Fibroblast of the conjunctiva (primary cell): ENCODE measurements at regions not wholly inside any gene's neighbourhood (a gene's known extent, or its start where the extent isn't known, plus 50 kb on each side); places are given as distances from the start of the nearest gene placed in this dataset.
A peak's percentile ranks its signal among the peaks of the same experiment; 100 is the strongest.

ENCODE experiments used
- DNase-seq: peaks from one replicate; pipeline ENCODE4 v3.0.0-alpha.2; 2010; ENCODE audit warnings: low read depth

DNA sequence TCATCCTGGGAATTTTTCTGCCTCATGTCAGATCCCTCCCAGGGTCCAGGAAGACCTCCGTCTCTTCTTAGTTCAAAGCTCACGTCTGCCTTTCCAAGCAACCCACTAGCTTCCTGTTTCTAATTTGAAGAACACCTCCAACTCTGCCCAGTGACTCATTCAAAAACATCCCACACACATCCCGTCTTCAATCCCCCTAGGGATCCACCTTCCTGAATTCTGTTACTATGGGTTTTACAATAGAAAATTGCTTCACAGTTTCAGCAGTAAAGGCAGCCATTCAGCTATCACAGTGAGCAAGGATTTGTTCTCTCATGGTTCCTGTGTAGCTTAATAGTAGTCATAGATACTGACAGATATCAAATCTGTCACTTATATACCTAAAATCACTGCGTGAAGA is 308.3 kb upstream of the CCDC54 start:
- DNase-seq, result peak; percentile 73

DNA sequence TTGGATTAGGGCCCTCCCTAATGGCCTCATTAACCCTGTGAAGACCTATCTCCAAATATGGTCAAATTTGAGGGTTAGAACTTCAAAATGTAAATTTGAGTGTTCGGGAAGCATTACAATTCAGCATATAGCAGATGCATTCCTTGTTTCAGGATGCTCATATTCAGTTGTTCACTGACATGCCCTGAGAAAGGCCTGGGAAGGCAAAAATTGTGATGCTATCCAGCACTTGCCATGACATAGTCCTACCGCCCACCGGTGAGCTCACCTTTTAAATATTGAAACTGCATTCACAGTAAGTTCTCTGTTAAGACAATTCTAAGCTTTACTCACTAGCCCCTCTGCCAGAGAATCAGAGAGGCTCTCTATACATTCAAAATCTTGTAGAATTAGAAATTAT is 300.3 kb upstream of the CCDC54 start:
- DNase-seq, result no peak

GRCh38 chr3:107077391-107077790 is 299.8 kb upstream of the CCDC54 start:
- no peak for DNase-seq

- DNase-seq, result no peak
These were observed 294.7 kb upstream of the CCDC54 start for GRCh38 chr3:107082527-107082926.

DNA sequence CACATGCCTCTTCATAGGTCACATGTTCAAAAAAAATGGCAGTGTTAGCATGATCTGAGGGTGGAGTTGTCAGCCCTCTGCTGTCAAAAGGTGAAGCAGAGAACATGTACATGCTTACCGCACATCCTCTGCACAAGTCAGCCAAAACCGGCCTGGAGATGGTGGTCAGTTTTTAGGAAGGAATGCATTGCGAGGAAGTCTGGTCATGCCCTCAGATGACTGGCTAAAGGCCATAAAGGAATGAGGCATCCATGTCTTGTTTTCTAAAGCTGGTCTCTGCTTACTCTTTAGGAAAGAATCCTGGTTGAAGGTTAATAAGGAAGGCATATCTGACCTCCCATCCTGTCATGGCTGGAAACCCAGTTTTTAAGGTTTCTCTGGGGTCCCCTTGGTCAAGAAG is 292.0 kb upstream of the CCDC54 start:
- DNase-seq, result no peak

DNA sequence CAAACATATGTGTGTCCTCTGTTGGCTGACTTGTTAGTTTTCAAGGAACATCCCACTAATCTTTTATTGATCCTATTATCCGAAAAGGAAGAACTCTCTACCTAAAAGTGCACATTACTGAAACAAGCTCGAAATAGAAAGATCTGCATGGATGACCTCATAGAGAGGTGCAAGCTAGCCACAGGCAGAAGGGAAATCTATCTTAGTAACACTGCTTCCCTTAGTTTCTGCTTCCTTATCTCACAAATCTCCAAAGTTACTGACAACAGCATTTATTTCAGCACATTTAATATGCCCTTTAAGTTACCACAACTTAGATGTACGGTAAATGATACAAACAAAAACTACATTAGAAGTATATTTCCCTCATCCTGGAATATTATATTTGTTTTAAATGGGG is 285.1 kb upstream of the CCDC54 start:
- no peak for DNase-seq

- DNase-seq, result no peak
These were observed 278.4 kb upstream of the CCDC54 start for GRCh38 chr3:107098864-107099263.

- no peak for DNase-seq
These were observed 277.1 kb upstream of the CCDC54 start for GRCh38 chr3:107100137-107100536.

DNA sequence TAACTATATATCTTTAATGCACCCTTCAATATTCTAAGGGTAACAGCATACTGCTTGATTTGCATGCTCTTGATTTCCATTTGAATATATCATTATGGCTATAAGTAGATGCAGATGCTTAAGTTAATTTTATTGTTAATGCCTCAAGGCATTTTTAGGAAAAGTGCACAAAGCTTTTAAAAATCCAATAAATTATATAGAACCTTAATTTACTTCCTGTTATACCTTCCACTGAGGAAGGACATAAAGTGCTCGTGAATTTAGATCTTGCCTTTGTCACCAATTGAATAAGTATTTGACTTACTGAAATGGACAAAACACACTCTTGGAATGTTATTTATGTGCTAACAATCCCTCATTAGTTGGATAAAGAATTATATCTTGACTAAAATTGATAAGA is 276.7 kb upstream of the CCDC54 start:
- no peak for DNase-seq

GRCh38 chr3:107103786-107104185 is 273.5 kb upstream of the CCDC54 start:
- no peak for DNase-seq

- no peak for DNase-seq
These were observed 270.9 kb upstream of the CCDC54 start for GRCh38 chr3:107106316-107106715.

DNA sequence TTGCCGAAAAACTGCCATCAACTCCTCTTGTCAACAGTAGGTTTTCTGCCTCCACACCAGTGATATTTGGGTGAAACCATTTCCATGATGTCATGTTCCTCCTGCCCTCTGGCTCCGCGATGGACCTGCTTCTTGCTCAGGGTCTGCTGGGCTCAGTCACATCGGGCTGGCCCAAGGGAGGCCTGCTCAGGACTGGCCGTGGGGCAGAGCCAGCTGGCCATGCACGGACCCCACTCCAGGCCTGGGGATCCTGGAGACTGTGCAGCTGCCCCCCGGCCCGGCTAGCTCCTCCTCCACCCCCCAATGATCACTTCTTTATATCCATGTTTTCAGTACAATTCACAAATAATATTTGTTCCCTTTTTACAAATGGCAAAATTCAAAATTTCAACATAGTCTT is 270.3 kb upstream of the CCDC54 start:
- no peak for DNase-seq

DNA sequence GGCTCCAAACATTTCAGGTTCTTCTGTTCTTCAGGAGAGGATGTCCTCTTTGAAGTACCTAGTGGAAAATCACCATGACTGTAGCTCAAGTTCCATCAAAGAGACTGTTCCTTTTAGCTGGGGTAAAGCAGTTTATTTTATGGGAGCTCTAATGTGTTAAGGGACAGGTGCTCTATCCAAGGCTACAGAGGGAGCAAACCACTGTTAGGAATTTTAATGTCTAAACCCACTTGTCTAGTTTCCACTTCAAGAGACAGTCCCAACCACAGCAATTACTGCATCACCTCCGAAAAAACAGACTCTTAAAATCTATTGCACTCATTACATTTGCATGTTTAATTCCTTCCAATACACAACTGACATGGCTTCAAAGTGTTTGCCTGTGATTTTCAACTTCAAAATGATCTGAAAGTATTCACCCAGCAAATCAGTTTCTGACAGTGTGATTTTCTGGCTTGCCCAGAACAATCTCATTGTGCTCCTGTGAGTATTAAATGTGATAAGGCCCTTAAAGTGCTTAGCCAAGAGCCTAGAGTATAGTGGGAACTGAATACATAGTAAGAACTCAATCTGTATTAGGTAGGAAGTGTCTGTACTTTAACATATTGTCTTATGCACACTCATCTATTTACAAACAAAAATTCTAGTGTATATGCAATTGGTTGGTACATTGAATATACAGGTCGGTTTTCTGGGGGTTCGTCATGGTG is 266.5 kb upstream of the CCDC54 start:
- DNase-seq, result no peak

GRCh38 chr3:107111872-107112271 is 265.4 kb upstream of the CCDC54 start:
- no peak for DNase-seq

- no peak for DNase-seq
These were observed 264.9 kb upstream of the CCDC54 start for GRCh38 chr3:107112356-107112755.

GRCh38 chr3:107116251-107116650 is 261.0 kb upstream of the CCDC54 start:
- no peak for DNase-seq

DNA sequence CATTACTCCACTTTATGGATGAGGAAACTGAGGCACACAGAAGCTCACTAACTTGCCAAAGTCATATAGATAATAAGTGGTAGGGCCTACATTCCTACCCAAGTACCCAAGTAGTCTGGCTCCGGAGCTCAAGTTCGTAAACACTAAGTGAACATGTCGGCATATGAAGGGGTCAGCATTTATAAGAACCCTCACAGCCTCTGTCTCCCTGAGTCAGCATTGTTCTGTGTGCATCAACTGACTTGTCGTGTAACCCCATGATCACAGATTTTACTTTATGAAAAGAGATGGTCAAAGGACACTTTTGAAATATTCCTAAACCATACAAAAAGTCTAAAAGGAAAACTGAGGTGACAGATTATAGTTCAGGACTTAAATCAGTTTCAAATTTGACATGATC is 260.1 kb upstream of the CCDC54 start:
- DNase-seq, result no peak

DNA sequence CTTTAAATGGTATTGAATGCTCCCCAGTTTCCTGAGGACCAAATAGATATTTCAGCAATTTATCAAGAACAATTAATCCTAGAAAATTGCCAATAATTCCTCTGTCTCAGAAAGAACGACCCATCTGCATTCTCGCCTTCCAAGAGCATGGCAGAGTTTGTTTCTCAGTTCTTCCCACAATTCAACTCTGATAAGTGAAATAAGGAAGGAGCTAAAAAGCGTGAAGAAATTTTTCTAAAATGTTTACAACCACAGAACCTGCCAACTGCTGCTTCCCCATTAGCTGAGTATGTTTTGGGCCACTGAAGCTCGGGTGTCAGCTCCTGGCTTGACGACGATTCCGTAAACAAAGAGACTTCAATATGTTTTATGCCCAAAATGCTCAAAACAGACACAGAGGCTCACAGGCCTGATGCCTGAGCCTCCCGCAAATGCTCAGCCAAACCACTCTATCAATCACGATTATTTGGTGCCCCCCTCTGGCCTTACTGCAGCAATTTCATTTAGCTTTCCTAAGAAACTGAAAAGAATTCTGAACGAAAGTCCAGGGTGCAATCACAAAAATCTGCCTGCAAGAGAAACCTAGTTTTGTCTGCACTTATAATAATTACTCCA is 259.2 kb upstream of the CCDC54 start:
- peak; percentile 78 for DNase-seq

DNA sequence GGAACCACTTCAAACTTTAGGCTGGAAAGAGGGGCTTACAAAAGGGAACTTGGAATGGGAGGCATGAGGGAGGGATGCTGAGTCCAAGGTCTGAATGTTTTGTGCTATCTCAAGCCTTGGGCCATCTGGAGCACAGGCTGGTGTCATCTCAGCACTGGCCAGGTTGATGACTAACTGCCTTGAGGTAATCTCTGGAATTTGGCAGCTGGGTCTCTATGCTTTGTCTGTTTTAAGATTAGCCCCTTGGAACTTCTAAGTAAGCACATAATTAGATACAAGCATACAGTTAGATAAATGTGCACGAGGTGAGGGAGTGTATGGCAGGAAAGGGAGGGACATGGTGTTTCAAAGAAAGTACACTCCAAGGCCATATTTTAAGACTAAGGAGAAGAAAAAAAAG is 252.4 kb upstream of the CCDC54 start:
- peak; percentile 13 for DNase-seq

- DNase-seq, result no peak
These were observed 248.3 kb upstream of the CCDC54 start for GRCh38 chr3:107128946-107129345.

GRCh38 chr3:107130089-107130700 is 247.0 kb upstream of the CCDC54 start:
- DNase-seq, result no peak

GRCh38 chr3:107132674-107133073 is 244.6 kb upstream of the CCDC54 start:
- DNase-seq, result no peak

GRCh38 chr3:107133891-107134290 is 243.3 kb upstream of the CCDC54 start:
- no peak for DNase-seq

GRCh38 chr3:107142171-107142570 is 235.1 kb upstream of the CCDC54 start:
- no peak for DNase-seq
